IPS DF 4.7 (cell line): ENCODE measurements at regions not wholly inside any gene's neighbourhood (a gene's known extent, or its start where the extent isn't known, plus 50 kb on each side); places are given as distances from the start of the nearest gene placed in this dataset.
"Not testable (repeated sequence)": the region's sequence is repeated elsewhere in the genome, so short reads cannot be mapped to it uniquely, and the experiment has no call there.

Source experiments
- DNase-seq: peaks from one replicate; pipeline ENCODE4 v3.0.0-alpha.2; 2013; ENCODE audit warnings: low spot score; ENCODE audit errors: extremely low read depth

- no peak for DNase-seq
These were observed 249.0 kb upstream of the CCL2 start for GRCh38 chr17:34006126-34006525.

DNA sequence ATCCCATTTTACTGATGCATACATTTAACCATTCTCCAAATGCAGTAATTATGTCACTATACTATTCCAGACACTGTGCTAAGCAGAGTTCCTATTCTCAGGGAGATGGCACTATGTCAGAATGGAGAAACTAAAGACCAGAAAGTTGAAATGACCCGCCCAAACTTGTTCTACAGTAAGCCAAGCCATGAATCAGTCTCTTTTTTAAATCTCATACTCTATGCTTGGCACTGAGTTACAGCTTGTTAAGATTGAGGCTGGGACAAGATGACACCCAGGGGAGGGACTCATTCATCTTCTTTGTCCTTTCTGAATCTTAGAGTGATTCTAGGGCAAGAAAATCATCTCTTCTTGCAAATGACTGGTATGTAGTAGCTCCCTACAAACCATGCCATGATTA, 247.0 kb upstream of the CCL2 start:
- DNase-seq: no peak

DNA sequence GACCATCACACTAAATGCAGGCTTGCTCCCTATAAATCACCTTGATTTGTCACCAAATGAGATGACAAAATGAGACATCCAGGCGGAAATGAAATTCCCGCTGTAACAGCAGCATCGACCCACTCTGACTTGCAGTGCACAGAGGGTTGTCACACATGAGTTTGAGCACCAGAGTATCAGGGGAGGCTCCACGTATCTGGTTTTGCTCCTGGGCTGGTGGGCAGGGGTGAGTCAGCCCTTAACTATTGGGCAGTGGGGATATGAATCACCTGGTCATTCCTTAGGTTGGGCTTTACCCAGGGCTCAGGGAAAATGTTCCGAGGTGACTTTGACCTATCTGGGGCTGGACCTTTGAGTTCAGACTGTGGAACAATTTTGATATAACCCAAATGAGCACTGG, 245.2 kb upstream of the CCL2 start:
- no peak for DNase-seq

GRCh38 chr17:34010534-34010933, 244.6 kb upstream of the CCL2 start:
- no peak for DNase-seq

- DNase-seq: no peak
These were observed 243.5 kb upstream of the CCL2 start for GRCh38 chr17:34011599-34011998.

- DNase-seq: no peak
These were observed 242.2 kb upstream of the CCL2 start for GRCh38 chr17:34012709-34013375.

GRCh38 chr17:34015253-34015652, 239.8 kb upstream of the CCL2 start:
- no peak for DNase-seq

DNA sequence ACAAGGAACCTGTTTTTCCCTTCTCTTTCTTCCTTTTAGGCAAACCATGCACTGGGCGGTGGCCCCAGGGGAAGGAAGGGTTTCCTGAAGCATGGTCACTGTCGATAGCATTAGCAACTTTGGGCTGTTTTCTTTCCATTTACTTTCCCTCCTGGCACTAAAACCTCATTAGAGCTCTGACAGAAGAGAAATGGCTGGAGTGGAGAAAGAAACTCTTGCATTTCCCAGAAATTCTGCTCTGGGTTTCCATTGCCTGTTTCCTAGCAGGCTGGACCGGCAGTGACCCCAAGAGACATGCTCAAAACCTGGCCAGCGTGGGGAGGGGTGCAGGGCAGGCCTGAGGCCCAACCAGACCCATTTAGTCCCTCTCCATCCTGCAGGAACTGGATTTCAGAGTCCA, 230.7 kb upstream of the CCL2 start:
- DNase-seq: no peak

GRCh38 chr17:34024806-34025551, 230.1 kb upstream of the CCL2 start:
- no peak for DNase-seq

DNA sequence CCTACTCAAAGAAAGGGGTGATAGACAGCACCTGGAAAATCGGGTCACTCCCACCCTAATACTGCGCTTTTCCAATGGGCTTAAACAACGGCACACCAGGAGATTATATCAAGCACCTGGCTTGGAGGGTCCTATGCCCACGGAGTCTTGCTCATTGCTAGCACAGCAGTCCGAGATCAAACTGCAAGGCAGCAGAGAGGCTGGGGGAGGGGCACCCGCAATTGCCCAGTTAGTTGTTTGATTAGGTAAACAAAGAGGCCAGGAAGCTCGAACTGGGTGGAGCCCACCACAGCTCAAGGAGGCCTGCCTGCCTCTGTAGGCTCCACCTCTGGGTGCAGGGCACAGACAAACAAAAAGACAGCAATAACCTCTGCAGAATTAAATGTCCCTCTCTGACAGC, 224.5 kb upstream of the CCL2 start:
- not testable (repeated sequence) for DNase-seq

DNA sequence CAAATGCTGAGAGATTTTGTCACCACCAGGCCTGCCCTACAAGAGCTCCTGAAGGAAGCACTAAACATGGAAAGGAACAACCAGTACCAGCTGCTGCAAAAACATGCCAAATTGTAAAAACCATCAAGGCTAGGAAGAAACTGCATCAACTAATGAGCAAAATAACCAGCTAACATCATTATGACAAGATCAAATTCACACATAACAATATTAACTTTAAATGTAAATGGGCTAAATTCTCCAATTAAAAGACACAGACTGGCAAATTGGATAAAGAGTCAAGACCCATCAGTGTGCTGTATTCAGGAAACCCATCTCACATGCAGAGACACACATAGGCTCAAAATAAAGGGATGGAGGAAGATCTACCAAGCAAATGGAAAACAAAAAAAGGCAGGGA, 222.8 kb upstream of the CCL2 start:
- DNase-seq: not testable (repeated sequence)

- not testable (repeated sequence) for DNase-seq
These were observed 216.3 kb upstream of the CCL2 start for GRCh38 chr17:34038786-34039185.

GRCh38 chr17:34039213-34039612, 215.9 kb upstream of the CCL2 start:
- DNase-seq: not testable (repeated sequence)

GRCh38 chr17:34039759-34040555, 215.1 kb upstream of the CCL2 start:
- not testable (repeated sequence) for DNase-seq

DNA sequence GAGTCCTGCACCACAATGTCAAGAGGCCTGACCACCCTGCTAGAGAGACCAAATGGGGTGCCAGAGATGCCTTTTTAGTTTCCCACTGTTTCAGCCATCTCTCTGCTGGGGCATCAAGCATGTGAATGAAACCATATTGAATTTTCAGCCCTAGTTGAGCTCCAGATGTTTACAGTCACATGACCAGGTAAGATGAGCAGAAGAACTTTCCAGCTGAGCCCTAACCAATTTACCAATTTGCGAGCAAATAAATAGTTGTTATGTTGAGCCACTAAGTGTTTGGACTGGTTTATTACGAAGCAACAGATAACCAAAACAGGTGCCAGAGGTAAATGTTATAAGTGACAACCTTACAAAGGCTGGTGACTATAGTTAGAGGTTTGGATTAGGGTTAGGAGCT, 209.1 kb upstream of the CCL2 start:
- DNase-seq: no peak

DNA sequence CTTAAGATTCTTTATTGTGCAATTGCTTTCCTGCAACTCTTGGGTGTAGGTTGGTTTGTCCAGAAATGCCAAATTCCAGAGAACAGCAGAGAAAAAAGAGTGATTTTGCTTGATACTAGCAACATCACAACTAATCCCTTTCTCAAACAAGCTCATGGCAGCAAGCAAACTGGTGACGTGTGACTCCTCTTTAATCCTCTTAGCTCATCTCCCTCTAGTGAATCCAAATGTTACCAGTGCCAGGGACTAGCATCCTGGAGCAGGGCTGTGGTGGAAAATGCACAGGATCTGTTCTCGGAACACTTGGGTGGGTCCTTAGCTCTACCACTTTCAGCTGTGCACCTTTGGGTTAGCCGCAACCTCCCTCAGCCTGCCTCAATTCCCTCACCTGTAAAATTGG, 204.0 kb upstream of the CCL2 start:
- no peak for DNase-seq

DNA sequence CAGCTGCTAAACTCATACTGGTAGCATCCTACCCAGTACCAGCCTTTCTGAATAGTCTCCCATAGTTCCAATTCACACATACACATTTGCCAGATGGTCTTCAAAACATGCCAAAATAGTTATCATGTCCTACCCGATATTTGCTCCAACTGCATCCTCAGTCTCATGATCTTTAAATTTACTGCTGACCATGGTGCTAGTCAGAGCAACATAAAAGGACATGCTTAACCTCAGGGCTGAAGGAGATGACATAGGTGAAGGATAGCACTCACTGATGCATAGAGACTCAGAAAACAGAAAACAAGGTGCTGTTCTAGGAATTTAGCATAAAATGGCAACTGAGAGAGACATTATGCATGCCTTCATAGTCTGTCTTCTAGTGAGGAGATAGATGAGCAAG, 200.6 kb upstream of the CCL2 start:
- no peak for DNase-seq

DNA sequence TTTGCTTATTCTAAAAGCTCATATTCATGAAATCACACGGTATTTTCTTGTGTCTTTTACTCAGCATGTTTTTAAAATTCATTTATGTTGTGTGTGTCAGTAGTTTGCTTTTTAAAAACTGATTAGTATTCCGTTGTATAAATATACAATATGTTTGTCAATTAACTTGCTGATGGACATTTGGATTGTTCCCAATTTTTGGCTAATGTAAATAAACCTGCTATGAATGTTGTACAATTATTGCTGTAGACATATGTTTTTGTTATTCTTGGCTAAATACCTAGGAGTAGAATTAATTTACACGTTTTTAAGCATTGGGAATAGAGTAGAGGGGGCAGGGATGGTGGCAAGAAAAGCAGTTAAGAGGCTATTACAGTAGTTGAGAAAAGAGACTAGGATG, 199.5 kb upstream of the CCL2 start:
- DNase-seq: no peak

GRCh38 chr17:34059423-34060220, 195.5 kb upstream of the CCL2 start:
- DNase-seq: no peak

DNA sequence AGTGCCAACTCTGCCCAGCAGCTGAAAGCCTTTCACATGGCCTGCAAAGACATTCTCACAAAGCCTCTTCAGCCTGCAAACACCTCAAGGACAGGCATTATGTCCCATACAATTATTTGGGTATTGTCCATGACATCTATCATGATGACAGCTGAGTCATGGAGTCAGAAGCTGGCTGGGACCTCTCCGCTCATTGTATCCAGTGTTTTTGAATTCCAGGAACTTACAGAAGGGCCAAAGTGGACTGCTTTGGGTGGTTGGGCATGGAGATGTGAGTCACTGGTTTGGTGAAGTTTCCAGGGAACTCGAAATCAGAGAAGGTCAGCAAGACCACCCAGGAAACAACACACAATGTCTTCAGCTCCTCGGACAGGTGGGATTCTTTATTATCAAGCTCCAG, 188.6 kb upstream of the CCL2 start:
- DNase-seq: no peak

- no peak for DNase-seq
These were observed 188.1 kb upstream of the CCL2 start for GRCh38 chr17:34067011-34067410.

- DNase-seq: no peak
These were observed 186.5 kb upstream of the CCL2 start for GRCh38 chr17:34068571-34068970.
